PC-9 (cell line): ENCODE measurements at regions not wholly inside any gene's neighbourhood (a gene's known extent, or its start where the extent isn't known, plus 50 kb on each side); places are given as distances from the start of the nearest gene placed in this dataset.

ENCODE experiments used
- CTCF ChIP-seq: fragments of 200-600 bp; sonication (generic); conservative IDR thresholded peaks from 2 replicates; pipeline ENCODE4 v1.6.1; 2017; ENCODE audit warnings: mixed run types, antibody characterized with exemption, mild to moderate bottlenecking, moderate library complexity
- EZH2 ChIP-seq: fragments of 200-600 bp; sonication (generic); IDR thresholded peaks from 2 replicates; pipeline ENCODE4 v1.8.0; 2017; ENCODE audit warnings: antibody characterized with exemption, low read depth

- TF ChIP-seq CTCF, result no peak
- TF ChIP-seq EZH2, result no peak
Measured at GRCh38 chr1:223445402-223445801, 52.2 kb downstream of the CCDC185 start.
